Stimulated activated CD8-positive, alpha-beta memory T cell treated with anti-CD3 and anti-CD28 coated beads, Interleukin-4, amount 100 ng/mL, for 24 hours (primary cell): ENCODE measurements at regions not wholly inside any gene's neighbourhood (a gene's known extent, or its start where the extent isn't known, plus 50 kb on each side); places are given as distances from the start of the nearest gene placed in this dataset.
"Not testable (repeated sequence)": the region's sequence is repeated elsewhere in the genome, so short reads cannot be mapped to it uniquely, and the experiment has no call there.

Experiments
- DNase-seq: peaks from one replicate; pipeline ENCODE4 v3.0.0-alpha.2; 2020; ENCODE audit warnings: low read depth

GRCh38 chr3:17832016-17832415 lies 89.6 kb upstream of the TBC1D5 start:
- no peak for DNase-seq

DNA sequence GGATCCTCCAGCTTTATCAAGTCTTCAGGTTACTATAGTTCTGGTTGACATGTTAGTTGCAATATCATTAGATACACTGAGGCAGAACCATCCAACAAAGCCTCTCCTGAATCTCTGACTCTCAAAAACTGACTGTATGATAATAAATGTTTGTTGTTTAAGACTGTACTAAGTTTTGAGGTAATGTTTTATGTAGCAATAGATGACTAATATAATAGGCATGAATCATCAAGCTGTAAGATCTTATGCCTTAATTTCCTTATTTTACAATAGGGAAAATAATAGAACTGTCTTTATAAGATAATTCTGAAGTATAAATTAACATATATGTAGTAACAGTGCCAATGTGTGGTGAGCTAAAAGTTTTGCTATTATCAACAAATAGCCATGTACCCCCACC lies 88.9 kb upstream of the TBC1D5 start:
- no peak for DNase-seq

DNA sequence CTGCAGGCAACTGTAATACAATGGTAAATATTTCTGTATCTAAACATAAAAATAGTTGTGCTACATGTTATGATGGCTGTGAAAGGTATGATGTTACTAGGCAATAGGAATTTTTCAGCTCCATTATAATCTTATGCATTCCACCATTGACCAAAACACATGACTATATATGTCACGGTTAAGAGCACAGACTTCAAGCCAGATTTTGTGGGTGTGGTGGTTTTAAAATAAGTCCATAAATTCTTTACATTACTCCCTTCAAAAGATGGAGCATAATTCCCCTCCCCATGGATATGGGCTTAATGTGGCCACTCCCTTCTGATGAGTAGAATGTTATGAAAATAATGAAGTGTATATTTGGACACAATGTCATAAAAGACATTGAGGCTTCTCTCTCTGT lies 88.4 kb upstream of the TBC1D5 start:
- DNase-seq = no peak

- no peak for DNase-seq
Measured at GRCh38 chr3:17828388-17828787, 86.0 kb upstream of the TBC1D5 start.

- DNase-seq = no peak
Measured at GRCh38 chr3:17825298-17825697, 82.9 kb upstream of the TBC1D5 start.

GRCh38 chr3:17823816-17824215 lies 81.4 kb upstream of the TBC1D5 start:
- DNase-seq = no peak

DNA sequence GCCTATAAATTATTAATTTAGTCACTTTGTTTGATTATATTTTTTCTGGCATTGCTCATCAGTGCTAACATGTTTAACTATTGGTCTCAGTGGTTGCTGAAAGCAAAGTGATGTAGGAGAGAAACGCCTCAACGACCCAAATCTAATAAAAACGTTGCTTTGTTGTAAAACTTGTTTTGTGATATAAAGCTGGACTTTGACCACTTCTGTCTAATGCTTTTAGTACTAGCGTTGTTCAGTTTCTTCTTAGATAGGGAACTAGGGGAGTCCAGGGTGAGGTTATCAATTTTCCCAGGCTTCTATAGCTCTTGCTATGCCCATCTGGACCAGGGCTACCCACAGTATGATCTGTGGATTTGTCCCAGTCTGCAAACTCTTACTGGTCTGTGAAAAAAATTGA lies 80.6 kb upstream of the TBC1D5 start:
- DNase-seq = no peak

GRCh38 chr3:17820704-17821103 lies 78.3 kb upstream of the TBC1D5 start:
- no peak for DNase-seq

DNA sequence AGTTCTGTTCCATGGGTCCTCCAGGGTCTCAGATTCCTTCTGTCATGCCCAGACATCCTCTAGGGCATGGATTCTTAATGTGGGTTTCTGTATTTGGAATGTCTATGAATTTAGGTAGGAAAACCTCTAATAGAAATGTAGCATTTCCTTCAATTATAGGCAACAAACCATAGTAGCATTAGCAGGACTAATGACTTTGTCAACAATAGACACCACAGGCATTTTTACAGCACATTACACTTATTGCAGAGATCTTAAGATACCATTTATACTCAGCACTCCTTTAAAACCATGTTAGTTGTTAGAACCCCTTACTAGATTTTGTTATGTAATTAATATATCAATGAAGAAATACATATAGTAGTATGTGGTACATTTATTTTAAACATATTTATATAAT lies 77.8 kb upstream of the TBC1D5 start:
- DNase-seq = no peak

GRCh38 chr3:17817973-17818372 lies 75.5 kb upstream of the TBC1D5 start:
- not testable (repeated sequence) for DNase-seq

GRCh38 chr3:17817545-17817944 lies 75.1 kb upstream of the TBC1D5 start:
- DNase-seq = no peak

DNA sequence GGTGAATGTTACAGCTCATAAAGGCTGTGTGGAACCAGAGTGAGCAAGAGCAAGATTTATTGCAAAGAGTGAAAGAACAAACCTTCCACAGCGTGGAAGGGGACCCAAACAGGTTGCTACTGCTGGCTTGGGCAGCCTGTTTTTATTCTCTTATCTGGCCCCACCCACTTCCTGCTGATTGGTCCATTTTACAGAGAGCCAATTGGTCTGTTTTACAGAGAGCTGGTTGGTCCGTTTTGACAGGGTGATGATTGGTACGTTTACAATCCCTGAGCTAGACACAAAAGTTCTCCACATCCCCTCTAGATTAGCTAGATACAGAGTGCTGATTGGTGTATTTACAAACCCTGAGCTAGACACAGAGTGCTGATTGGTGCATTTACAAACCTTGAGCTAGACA lies 74.4 kb upstream of the TBC1D5 start:
- not testable (repeated sequence) for DNase-seq

DNA sequence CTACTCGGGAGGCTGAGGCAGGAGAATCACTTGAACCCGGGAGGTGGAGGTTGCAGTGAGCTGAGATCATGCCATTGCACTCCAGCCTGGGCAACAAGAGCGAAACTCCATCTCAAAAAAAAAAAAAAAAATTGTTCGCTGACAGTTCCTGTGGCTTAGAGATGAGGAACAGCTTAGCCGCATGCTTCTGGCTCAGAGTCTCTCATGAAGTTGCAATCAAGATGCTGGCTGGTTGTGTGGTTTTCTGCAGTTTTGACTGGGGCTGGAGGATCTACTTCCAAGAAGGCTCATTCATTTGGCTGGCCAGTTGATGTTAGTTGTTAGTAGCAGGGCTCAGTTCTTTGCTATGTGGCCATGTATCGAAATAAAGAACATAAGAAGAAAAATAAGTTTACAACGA lies 69.9 kb upstream of the TBC1D5 start:
- not testable (repeated sequence) for DNase-seq

- no peak for DNase-seq
Measured at GRCh38 chr3:17811646-17812045, 69.2 kb upstream of the TBC1D5 start.

- no peak for DNase-seq
Measured at GRCh38 chr3:17810759-17811158, 68.3 kb upstream of the TBC1D5 start.

- no peak for DNase-seq
Measured at GRCh38 chr3:17808994-17809393, 66.6 kb upstream of the TBC1D5 start.

DNA sequence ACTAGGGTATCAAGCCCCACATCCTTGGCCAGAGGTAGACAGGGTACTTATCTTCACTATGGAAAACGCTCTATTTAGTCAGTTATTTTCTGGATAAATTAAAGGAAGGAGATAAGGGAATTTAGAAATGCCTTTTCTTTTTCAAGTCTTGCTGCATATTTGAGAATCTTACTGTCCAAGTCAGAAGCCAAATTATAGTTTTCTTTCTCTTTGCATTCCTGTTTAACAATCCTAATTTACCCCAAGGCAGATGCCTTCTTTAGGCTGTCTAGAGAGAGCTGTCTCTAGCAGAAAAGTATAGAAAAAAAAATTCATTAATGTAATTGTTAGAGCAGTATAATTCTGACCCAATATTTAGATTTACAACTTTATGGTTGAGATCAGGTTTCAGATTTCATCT lies 64.4 kb upstream of the TBC1D5 start:
- no peak for DNase-seq

GRCh38 chr3:17806201-17806600 lies 63.8 kb upstream of the TBC1D5 start:
- no peak for DNase-seq

DNA sequence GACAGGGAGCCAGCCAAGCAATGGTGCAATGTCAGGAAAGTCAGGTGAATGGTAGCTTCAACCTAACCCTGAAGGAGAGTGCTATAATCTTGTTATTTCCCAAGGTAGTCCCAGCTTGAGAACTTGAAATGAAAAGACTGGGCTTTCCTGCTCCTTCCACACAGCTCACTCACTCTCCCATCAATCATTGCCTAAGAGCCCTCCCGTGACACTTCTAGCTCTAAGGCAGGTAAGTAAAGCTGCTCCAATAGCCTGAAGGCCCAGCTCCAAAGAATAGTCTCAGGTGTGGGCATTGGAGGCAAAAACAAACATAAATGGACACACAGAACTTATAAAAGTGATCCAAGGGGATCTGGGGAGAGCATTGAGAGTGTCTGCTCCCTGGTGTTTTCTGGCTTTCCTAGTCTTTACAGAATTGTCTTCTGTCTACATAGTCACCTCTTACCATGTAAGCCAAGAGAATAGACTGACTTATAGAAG lies 63.1 kb upstream of the TBC1D5 start:
- no peak for DNase-seq

GRCh38 chr3:17802950-17803349 lies 60.5 kb upstream of the TBC1D5 start:
- no peak for DNase-seq

GRCh38 chr3:17801131-17801530 lies 58.7 kb upstream of the TBC1D5 start:
- DNase-seq = no peak

DNA sequence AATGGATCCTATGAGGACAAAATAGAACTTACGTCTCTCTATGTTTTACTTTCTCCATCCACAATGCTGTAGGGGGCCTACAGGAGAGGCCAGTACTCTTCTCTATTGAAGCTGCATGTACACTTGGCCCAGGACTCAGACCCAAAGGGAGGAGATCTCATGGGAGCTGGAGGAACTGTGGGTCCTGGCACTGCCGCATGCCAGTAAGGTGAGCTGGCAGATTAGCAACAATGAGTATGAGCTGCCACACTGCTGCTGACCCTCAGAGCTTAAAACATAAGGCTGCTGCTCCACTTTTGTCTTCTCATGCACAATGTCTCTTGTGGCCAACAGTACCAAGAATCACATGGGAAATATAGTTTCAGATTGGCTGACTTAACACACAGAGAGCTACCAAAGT lies 57.8 kb upstream of the TBC1D5 start:
- DNase-seq = no peak

DNA sequence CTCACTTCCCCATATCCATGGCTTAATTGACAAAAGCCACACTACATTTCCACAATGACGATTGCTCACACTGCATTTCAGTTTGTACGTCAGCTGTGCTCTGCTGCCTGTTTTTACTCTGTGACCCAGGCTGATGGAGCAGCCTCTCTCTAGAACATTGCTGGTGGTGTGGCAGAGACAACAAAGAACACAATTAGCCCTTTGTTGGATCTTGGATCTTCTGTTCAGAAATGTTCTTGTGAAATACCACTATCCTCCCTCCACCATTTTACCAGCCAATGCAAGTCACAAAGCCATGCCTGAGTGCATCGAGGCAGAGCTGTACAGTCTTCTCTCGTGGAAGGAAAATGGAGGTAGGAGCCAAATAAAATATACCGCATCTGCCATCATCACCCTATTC lies 56.9 kb upstream of the TBC1D5 start:
- DNase-seq = no peak

GRCh38 chr3:17798000-17798399 lies 55.6 kb upstream of the TBC1D5 start:
- DNase-seq = no peak

DNA sequence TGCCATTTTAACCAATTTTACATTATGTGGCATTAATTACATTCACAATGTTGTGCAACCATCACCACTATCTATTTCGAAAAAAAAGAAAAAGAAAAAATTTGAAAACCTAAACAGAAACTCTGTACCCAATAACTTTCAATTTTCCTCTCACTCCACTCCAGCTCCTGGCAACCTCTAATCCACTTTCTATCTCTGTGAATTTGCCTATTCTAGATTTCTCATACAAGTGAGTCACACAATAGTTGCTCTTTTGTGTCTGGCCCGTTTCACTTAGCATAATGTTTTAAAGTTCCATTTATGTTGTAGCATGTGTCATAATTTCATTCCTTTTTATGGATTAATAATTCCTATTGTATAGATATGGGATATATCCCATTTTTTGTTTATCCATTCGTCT lies 53.3 kb upstream of the TBC1D5 start:
- no peak for DNase-seq
